ENCODE measurements at regions not wholly inside any gene's neighbourhood (a gene's known extent, or its start where the extent isn't known, plus 50 kb on each side); places are given as distances from the start of the nearest gene placed in this dataset.

DNA sequence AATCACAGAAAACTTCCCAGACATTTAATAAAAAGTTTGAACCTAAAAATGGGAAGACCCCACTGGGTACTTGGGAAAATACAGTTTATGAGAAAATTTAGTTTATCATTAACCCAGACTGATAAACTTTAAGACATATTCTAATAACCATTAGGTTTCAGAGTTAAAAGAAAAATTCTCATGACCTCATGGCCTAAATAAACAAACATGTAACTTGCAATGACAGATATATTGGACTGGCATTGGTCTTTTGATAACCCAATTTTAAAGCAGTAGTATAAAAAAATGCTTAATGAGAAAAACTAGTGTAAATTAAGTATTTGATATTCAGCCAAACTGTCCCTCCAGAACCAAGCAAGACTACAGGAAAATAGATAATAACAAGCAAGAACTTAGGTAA, 67.0 kb upstream of the ZNF804B start:
- POLR2A ChIA-PET: no interaction called here
- H3K9me3 ChIP-seq (ENCODE audit: low read length): no peaks in the 10 kb centered on the region
- no TSS peak for BruUV-seq (replicated peaks)
- H3K4me1 ChIP-seq (ENCODE audit: insufficient read depth, low read length, poor library complexity, severe bottlenecking): no peaks in the 10 kb centered on the region
- H3K79me2 ChIP-seq (ENCODE audit: insufficient read depth, low read depth, low read length): no peaks in the 10 kb centered on the region
- TF ChIP-seq, protein P1, sequence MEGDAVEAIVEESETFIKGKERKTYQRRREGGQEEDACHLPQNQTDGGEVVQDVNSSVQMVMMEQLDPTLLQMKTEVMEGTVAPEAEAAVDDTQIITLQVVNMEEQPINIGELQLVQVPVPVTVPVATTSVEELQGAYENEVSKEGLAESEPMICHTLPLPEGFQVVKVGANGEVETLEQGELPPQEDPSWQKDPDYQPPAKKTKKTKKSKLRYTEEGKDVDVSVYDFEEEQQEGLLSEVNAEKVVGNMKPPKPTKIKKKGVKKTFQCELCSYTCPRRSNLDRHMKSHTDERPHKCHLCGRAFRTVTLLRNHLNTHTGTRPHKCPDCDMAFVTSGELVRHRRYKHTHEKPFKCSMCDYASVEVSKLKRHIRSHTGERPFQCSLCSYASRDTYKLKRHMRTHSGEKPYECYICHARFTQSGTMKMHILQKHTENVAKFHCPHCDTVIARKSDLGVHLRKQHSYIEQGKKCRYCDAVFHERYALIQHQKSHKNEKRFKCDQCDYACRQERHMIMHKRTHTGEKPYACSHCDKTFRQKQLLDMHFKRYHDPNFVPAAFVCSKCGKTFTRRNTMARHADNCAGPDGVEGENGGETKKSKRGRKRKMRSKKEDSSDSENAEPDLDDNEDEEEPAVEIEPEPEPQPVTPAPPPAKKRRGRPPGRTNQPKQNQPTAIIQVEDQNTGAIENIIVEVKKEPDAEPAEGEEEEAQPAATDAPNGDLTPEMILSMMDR (conservative IDR thresholded peaks at IDR 0.05; ENCODE audit: low read length): no peak
- DNase-seq (ENCODE audit: low spot score): no peak
- no peak overlapping the region for H3K27ac ChIP-seq (ENCODE audit: low read depth, low read length, poor library complexity, severe bottlenecking)
- no peaks in the 10 kb centered on the region for H3K36me3 ChIP-seq (ENCODE audit: insufficient read depth, low read length)
- H4K20me1 ChIP-seq (ENCODE audit: insufficient read depth, low read length): no peaks in the 10 kb centered on the region
- H3K9me2 ChIP-seq (ENCODE audit: insufficient read depth, low read length): no peaks in the 10 kb centered on the region
- intact Hi-C loops (cut with micrococcal nuclease; ENCODE audit: unreplicated experiment): no loop called here
- H2AFZ ChIP-seq (ENCODE audit: low read length): no peak overlapping the region
- CTCF ChIA-PET (ENCODE audit: unreplicated experiment): no interaction called here
- H3K4me3 ChIP-seq (ENCODE audit: low read depth, low read length, poor library complexity, severe bottlenecking): no peak overlapping the region
- H3K4me2 ChIP-seq (ENCODE audit: low read length): no peak overlapping the region

- intact Hi-C loops (cut with micrococcal nuclease; ENCODE audit: unreplicated experiment): no loop called here
- Histone ChIP-seq H3K36me3 (ENCODE audit: insufficient read depth, low read length) (no peaks in the 10 kb centered on the region), H3K4me3 (ENCODE audit: low read depth, low read length, poor library complexity, severe bottlenecking) (no peak overlapping the region), H3K4me1 (ENCODE audit: insufficient read depth, low read length, poor library complexity, severe bottlenecking) (no peaks in the 10 kb centered on the region), H3K9me2 (ENCODE audit: insufficient read depth, low read length) (no peaks in the 10 kb centered on the region), H3K9me3 (ENCODE audit: low read length) (no peaks in the 10 kb centered on the region), H3K4me2 (ENCODE audit: low read length) (no peak overlapping the region), H3K27ac (ENCODE audit: low read depth, low read length, poor library complexity, severe bottlenecking) (no peak overlapping the region), H4K20me1 (ENCODE audit: insufficient read depth, low read length) (no peaks in the 10 kb centered on the region), H2AFZ (ENCODE audit: low read length) (no peak overlapping the region), H3K79me2 (ENCODE audit: insufficient read depth, low read depth, low read length) (no peaks in the 10 kb centered on the region)
- ChIA-PET CTCF (ENCODE audit: unreplicated experiment) (no interaction called here), POLR2A (interaction anchor here (0.6 kb wide), 1 partner anchor 1616 kb away, joined by 3 read pairs; no protein-coding TSS in a partner anchor)
- no TSS peak for BruUV-seq (replicated peaks)
- TF ChIP-seq EZH2phosphoT487 (IDR thresholded peaks at IDR 0.05; ENCODE audit: borderline replicate concordance, low read depth, low read length): no peak
- TF ChIP-seq, protein P1 (conservative IDR thresholded peaks at IDR 0.05; ENCODE audit: low read length): no peak
- no peak for DNase-seq (ENCODE audit: low spot score)
Observed at GRCh38 chr7:88689821-88690220, 69.7 kb upstream of the ZNF804B start.

- BruUV-seq (replicated peaks): no TSS peak
- ChIA-PET CTCF (ENCODE audit: unreplicated experiment) (no interaction called here), POLR2A (interaction anchor here (0.6 kb wide), 1 partner anchor 471 kb away, joined by 4 read pairs; no protein-coding TSS in a partner anchor)
- Histone ChIP-seq H3K79me2 (ENCODE audit: insufficient read depth, low read depth, low read length) (no peaks in the 10 kb centered on the region), H3K36me3 (ENCODE audit: insufficient read depth, low read length) (no peaks in the 10 kb centered on the region), H3K4me1 (ENCODE audit: insufficient read depth, low read length, poor library complexity, severe bottlenecking) (no peaks in the 10 kb centered on the region), H3K4me2 (ENCODE audit: low read length) (no peak overlapping the region), H3K27ac (ENCODE audit: low read depth, low read length, poor library complexity, severe bottlenecking) (no peak overlapping the region), H2AFZ (ENCODE audit: low read length) (no peak overlapping the region), H3K9me3 (ENCODE audit: low read length) (no peaks in the 10 kb centered on the region), H3K4me3 (ENCODE audit: low read depth, low read length, poor library complexity, severe bottlenecking) (no peak overlapping the region), H3K9me2 (ENCODE audit: insufficient read depth, low read length) (no peaks in the 10 kb centered on the region), H4K20me1 (ENCODE audit: insufficient read depth, low read length) (no peaks in the 10 kb centered on the region)
- TF ChIP-seq, protein P1 (conservative IDR thresholded peaks at IDR 0.05; ENCODE audit: low read length): no peak
- TF ChIP-seq EZH2phosphoT487 (IDR thresholded peaks at IDR 0.05; ENCODE audit: borderline replicate concordance, low read depth, low read length): no peak
- intact Hi-C loops (cut with micrococcal nuclease; ENCODE audit: unreplicated experiment): no loop called here
- DNase-seq (ENCODE audit: low spot score): no peak
Observed at GRCh38 chr7:88688222-88688621, 71.3 kb upstream of the ZNF804B start.

Data from OCI-LY7 (cell line).